H1 (cell line): ENCODE measurements at regions not wholly inside any gene's neighbourhood (a gene's known extent, or its start where the extent isn't known, plus 50 kb on each side); places are given as distances from the start of the nearest gene placed in this dataset.

Experiments
- CTCF ChIA-PET: fragments of 300-600 bp; sonication (Branson Sonifier 250); formaldehyde crosslinking; loops from one replicate; lab custom pipeline; 2021; ENCODE audit not compliant: partially characterized antibody; lab: Charles Lee
- POLR2A ChIA-PET: fragments of 300-600 bp; sonication (Branson Sonifier 250); formaldehyde crosslinking; loops from one replicate; lab custom pipeline; 2021; ENCODE audit warnings: inconsistent platforms; ENCODE audit not compliant: partially characterized antibody; lab: Charles Lee
- DNase-seq, 2 experiments: peaks; one replicate each; pipeline versions ENCODE4 v3.0.0 to v3.0.0-alpha.2; 2010 to 2022; ENCODE audit warnings: low spot score in 2 of 2, low read depth in 1 of 2, mixed read lengths in 1 of 2
- FAIRE-seq: peaks from 2 replicates; lab custom pipeline; 2011; peaks lifted over from hg19 to GRCh38; lab: Jason Lieb, UNC
- H2AFZ ChIP-seq: 2 replicates; pipeline ENCODE4 v1.8.1; 2012; ENCODE audit warnings: low read length, inconsistent platforms
- H2AK5ac ChIP-seq: 2 replicates; pipeline ENCODE4 v1.6.1; 2013; ENCODE audit warnings: low read depth, low read length
- H2BK120ac ChIP-seq: replicated peaks from 2 replicates; pipeline ENCODE3; 2013; ENCODE audit warnings: low read depth, low read length, inconsistent platforms
- H2BK12ac ChIP-seq: 2 replicates; pipeline ENCODE4 v1.6.1; 2013; ENCODE audit warnings: low read depth, low read length
- H2BK15ac ChIP-seq: 2 replicates; pipeline ENCODE4 v1.6.1; 2013; ENCODE audit warnings: low read length
- H2BK20ac ChIP-seq: 2 replicates; pipeline ENCODE4 v1.6.1; 2013; ENCODE audit warnings: low read length
- H2BK5ac ChIP-seq: 2 replicates; pipeline ENCODE4 v1.6.1; 2013; ENCODE audit warnings: low read depth, low read length
- H3K14ac ChIP-seq: 2 replicates; pipeline ENCODE4 v1.6.1; 2013; ENCODE audit warnings: inconsistent platforms; ENCODE audit not compliant: insufficient read length
- H3K18ac ChIP-seq: 2 replicates; pipeline ENCODE4 v1.6.1; 2013; ENCODE audit warnings: low read length; ENCODE audit errors: extremely low read depth
- H3K23ac ChIP-seq: 2 replicates; pipeline ENCODE4 v1.6.1; 2013; ENCODE audit warnings: inconsistent platforms; ENCODE audit not compliant: insufficient read length
- H3K23me2 ChIP-seq: 2 replicates; pipeline ENCODE4 v1.6.1; 2013; ENCODE audit warnings: low read depth, low read length
- H3K27ac ChIP-seq: 2 replicates; pipeline ENCODE4 v1.6.1; 2011; ENCODE audit warnings: low read depth, low read length, inconsistent platforms
- H3K27me3 ChIP-seq, 4 experiments: replicated peaks in 1 of 4; 1 replicate in 1 of 4; 2 replicates in 3 of 4; pipeline versions ENCODE4 v1.6.1 to v1.8.1; 2011 to 2013; ENCODE audit warnings: low read length in 3 of 4, mild to moderate bottlenecking in 3 of 4, inconsistent platforms in 2 of 4, mixed read lengths in 2 of 4, moderate library complexity in 1 of 4; ENCODE audit not compliant: control insufficient read depth in 3 of 4, insufficient read depth in 3 of 4; ENCODE audit errors: extremely low read depth in 1 of 4
- H3K36me3 ChIP-seq, 4 experiments: 2 replicates each; pipeline versions ENCODE4 v1.6.1 to v1.8.1; 2011 to 2013; ENCODE audit warnings: mild to moderate bottlenecking in 4 of 4, low read length in 3 of 4, moderate library complexity in 2 of 4, control low read depth in 1 of 4, inconsistent platforms in 1 of 4; ENCODE audit not compliant: insufficient read depth in 4 of 4, control insufficient read depth in 2 of 4
- H3K4ac ChIP-seq: replicated peaks from 2 replicates; pipeline ENCODE3; 2013; ENCODE audit warnings: low read length, low read depth, mixed read lengths, inconsistent platforms; ENCODE audit not compliant: insufficient read length
- H3K4me1 ChIP-seq, 4 experiments: replicated peaks in 1 of 4; 1 replicate in 1 of 4; 2 replicates in 3 of 4; pipeline versions ENCODE4 v1.6.1 to v1.8.1; 2011 to 2013; ENCODE audit warnings: low read length in 3 of 4, inconsistent platforms in 2 of 4, mixed read lengths in 1 of 4; ENCODE audit not compliant: insufficient read depth in 4 of 4, control insufficient read depth in 3 of 4
- H3K4me2 ChIP-seq, 2 experiments: 2 replicates each; pipeline versions ENCODE4 v1.6.1 to v1.8.1; 2011 to 2013; ENCODE audit warnings: low read depth in 2 of 2, low read length in 2 of 2, control low read depth in 1 of 2, inconsistent platforms in 1 of 2, mild to moderate bottlenecking in 1 of 2; ENCODE audit not compliant: insufficient read depth in 1 of 2
- H3K4me3 ChIP-seq, 4 experiments: fragments of 200-600, 300-600 bp in 1 of 4; sonication (generic), shearing (Covaris generic), sonication (Bioruptor Twin) in 1 of 4; 2 replicates each; pipeline versions ENCODE4 v1.5.1 to v1.8.1; 2011 to 2016; ENCODE audit warnings: low read length in 4 of 4, low read depth in 3 of 4, control low read depth in 2 of 4, inconsistent platforms in 2 of 4, mild to moderate bottlenecking in 2 of 4, mixed read lengths in 1 of 4, moderate library complexity in 1 of 4; ENCODE audit not compliant: insufficient read depth in 2 of 4; ENCODE audit errors: extremely low read depth in 1 of 4
- H3K56ac ChIP-seq: replicated peaks from 2 replicates; pipeline ENCODE3; 2013; ENCODE audit warnings: low read depth, mild to moderate bottlenecking, mixed read lengths, low read length, inconsistent platforms; ENCODE audit not compliant: insufficient read length
- H3K79me1 ChIP-seq: 2 replicates; pipeline ENCODE4 v1.6.1; 2013; ENCODE audit warnings: low read depth, low read length, control low read depth
- H3K79me2 ChIP-seq, 2 experiments: 2 replicates each; pipeline versions ENCODE4 v1.6.1 to v1.8.1; 2012 to 2013; ENCODE audit warnings: low read length in 2 of 2, mild to moderate bottlenecking in 2 of 2, inconsistent platforms in 1 of 2; ENCODE audit not compliant: insufficient read depth in 2 of 2, control insufficient read depth in 1 of 2
- H3K9ac ChIP-seq, 4 experiments: replicated peaks in 1 of 4; 1 replicate in 1 of 4; 2 replicates in 3 of 4; pipeline versions ENCODE4 v1.6.1 to v1.8.1; 2011 to 2013; ENCODE audit warnings: low read depth in 3 of 4, low read length in 3 of 4, control low read depth in 2 of 4, mild to moderate bottlenecking in 2 of 4, moderate library complexity in 2 of 4, inconsistent platforms in 1 of 4; ENCODE audit errors: extremely low read depth in 1 of 4
- H3K9me3 ChIP-seq, 2 experiments: 2 replicates each; pipeline versions ENCODE4 v1.6.1 to v1.8.1; 2012 to 2013; ENCODE audit warnings: mild to moderate bottlenecking in 2 of 2, moderate library complexity in 2 of 2, control low read depth in 1 of 2, inconsistent platforms in 1 of 2, low read depth in 1 of 2, low read length in 1 of 2, mixed read lengths in 1 of 2; ENCODE audit not compliant: insufficient read depth in 2 of 2
- H4K20me1 ChIP-seq, 2 experiments: replicated peaks in 1 of 2; 2 replicates each; pipeline versions ENCODE3 to v1.8.1; 2011 to 2013; ENCODE audit warnings: inconsistent platforms in 2 of 2, low read length in 2 of 2, mild to moderate bottlenecking in 1 of 2; ENCODE audit not compliant: insufficient read depth in 2 of 2, control insufficient read depth in 1 of 2
- H4K5ac ChIP-seq: 2 replicates; pipeline ENCODE4 v1.6.1; 2013; ENCODE audit warnings: low read length, low read depth, mixed read lengths, inconsistent platforms; ENCODE audit not compliant: insufficient read length
- H4K8ac ChIP-seq: 2 replicates; pipeline ENCODE4 v1.8.0; 2013; ENCODE audit warnings: mild to moderate bottlenecking, moderate library complexity, low read length, inconsistent platforms; ENCODE audit not compliant: insufficient read depth; ENCODE audit errors: extremely low read depth
- H4K91ac ChIP-seq: replicated peaks from 2 replicates; pipeline ENCODE3; 2013; ENCODE audit warnings: low read length, mixed read lengths, inconsistent platforms; ENCODE audit not compliant: insufficient read length
- RAD21 ChIP-seq, 2 experiments: IDR thresholded peaks in 1 of 2; conservative IDR thresholded peaks in 1 of 2; 2 replicates each; pipeline ENCODE4 v1.6.1; 2011; ENCODE audit warnings: low read depth in 2 of 2, low read length in 2 of 2, improper control_type of control experiment in 1 of 2, inconsistent platforms in 1 of 2, mild to moderate bottlenecking in 1 of 2, moderate library complexity in 1 of 2
- WGBS, 2 experiments: shearing (Covaris generic) in 1 of 2; methylation state at CpG; one replicate each; pipeline versions ENCODE4 v1.1.6 to v1.1.7; 2013 to 2015; ENCODE audit warnings: low lambda C conversion rate in 2 of 2, mixed read lengths in 2 of 2, inconsistent platforms in 1 of 2, low coverage in 1 of 2, missing lambda C conversion rate in 1 of 2; ENCODE audit not compliant: insufficient replicate concordance in 2 of 2, insufficient coverage in 1 of 2, insufficient read length in 1 of 2; ENCODE audit errors: extremely low coverage in 1 of 2, missing lambda C conversion rate in 1 of 2; 5-methylcytosine and 5-hydroxymethylcytosine counted together

DNA sequence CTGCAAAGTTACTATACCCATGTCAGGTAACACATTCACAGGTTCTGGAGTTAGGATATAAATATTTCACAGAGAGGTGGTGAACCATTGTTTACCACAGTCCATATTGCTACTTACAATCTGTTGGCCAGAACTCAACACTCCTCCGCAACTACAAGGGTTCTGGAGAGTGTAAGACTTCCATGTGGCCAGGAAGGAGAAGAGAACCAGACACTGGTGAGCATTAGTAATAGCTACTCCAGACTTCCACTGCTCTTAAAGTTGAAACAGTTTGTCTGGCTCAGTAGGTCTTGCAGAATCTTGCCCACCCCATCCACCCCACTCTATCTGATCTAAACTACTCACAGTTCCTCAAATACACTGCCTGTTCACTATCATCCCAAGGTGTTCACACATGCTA, 369.6 kb downstream of the DUSP6 start:
- WGBS, 2 experiments: 100% methylated on average over 1 of the region's 1 CpG; no CpG with 5 or more reads in 1 of the 2 experiments
- CTCF ChIA-PET: interaction anchor here (1.1 to 1.9 kb wide), 2 partner anchors 11 to 27 kb away, joined by 3 to 11 read pairs; no protein-coding TSS in a partner anchor
- no peaks in the 10 kb centered on the region for H3K79me2 ChIP-seq

More for the DNA sequence above, 369.6 kb downstream of the DUSP6 start:
- Histone ChIP-seq H4K5ac (no peak overlapping the region), H3K18ac (no peak overlapping the region), H3K56ac (no peak overlapping the region), H2BK12ac (no peak overlapping the region), H3K23ac (no peak overlapping the region), H4K20me1 (no peaks in the 10 kb centered on the region), H3K14ac (no peak overlapping the region), H3K27me3 (peaks cover 0 to 1% (median 0%) of the 10 kb centered on the region in 4 experiments; a peak in 1 of 7 replicates), H4K8ac (no peak overlapping the region), H2BK20ac (no peak overlapping the region), H2AFZ (no peak overlapping the region), H2BK120ac (no peak overlapping the region), H3K23me2 (no peaks in the 10 kb centered on the region), H3K27ac (no peak overlapping the region), H3K9ac (no peak overlapping the region), H3K36me3 (no peaks in the 10 kb centered on the region), H4K91ac (no peak overlapping the region), H2BK15ac (no peak overlapping the region), H2AK5ac (no peak overlapping the region), H2BK5ac (no peak overlapping the region), H3K4ac (no peak overlapping the region), H3K4me2 (no peak overlapping the region), H3K4me1 (peaks cover 0 to 4% (median 1%) of the 10 kb centered on the region in 4 experiments; a peak in 2 of 7 replicates), H3K79me1 (no peaks in the 10 kb centered on the region), H3K9me3 (no peaks in the 10 kb centered on the region), H3K4me3 (no peak overlapping the region)
- TF ChIP-seq RAD21 (IDR thresholded peaks at IDR 0.05 in 1 of 2, conservative IDR thresholded peaks at IDR 0.05 in 1 of 2; ENCODE audit: low read depth in 2 of 2, low read length in 2 of 2): no peak
- no peak for FAIRE-seq
- POLR2A ChIA-PET: no interaction called here
- DNase-seq: no peak
